Spinal cord (tissue), 9 donors: ENCODE measurements at regions not wholly inside any gene's neighbourhood (a gene's known extent, or its start where the extent isn't known, plus 50 kb on each side); places are given as distances from the start of the nearest gene placed in this dataset.

Source experiments
- DNase-seq, 6 donors: peaks; one replicate each; pipeline versions ENCODE4 v3.0.0 to v3.0.0-alpha.2; 2013 to 2015; ENCODE audit warnings: low spot score in 6 of 6, low read depth in 4 of 6
- H3K27ac ChIP-seq: one replicate; pipeline ENCODE4 v1.5.1; 2013; ENCODE audit warnings: low read depth, low read length, control low read depth
- H3K27me3 ChIP-seq: one replicate; pipeline ENCODE4 v1.6.1; 2013; ENCODE audit warnings: low read length; ENCODE audit not compliant: control insufficient read depth, insufficient read depth
- H3K36me3 ChIP-seq: one replicate; pipeline ENCODE4 v1.6.1; 2013; ENCODE audit warnings: low read length; ENCODE audit not compliant: control insufficient read depth, insufficient read depth
- H3K4me1 ChIP-seq: one replicate; pipeline ENCODE4 v1.6.1; 2013; ENCODE audit warnings: low read length; ENCODE audit not compliant: control insufficient read depth, insufficient read depth
- H3K4me3 ChIP-seq: one replicate; pipeline ENCODE4 v1.5.1; 2013; ENCODE audit warnings: low read depth, low read length, control low read depth
- H3K9me3 ChIP-seq: one replicate; pipeline ENCODE4 v1.6.1; 2013; ENCODE audit warnings: low read length; ENCODE audit not compliant: control insufficient read depth, insufficient read depth
- WGBS: methylation state at CpG from one replicate; pipeline ENCODE4 v1.1.5; 2013; ENCODE audit warnings: missing lambda C conversion rate; ENCODE audit not compliant: insufficient coverage; 5-methylcytosine and 5-hydroxymethylcytosine counted together
- donor health status: healthy.

GRCh38 chr5:116658830-116659229 lies 84.2 kb upstream of the SEMA6A start:
- H3K4me1 ChIP-seq = no peaks in the 10 kb centered on the region
- WGBS = no CpG with 5 or more reads among the region's 1 CpG
- DNase-seq = no peak
- no peaks in the 10 kb centered on the region for H3K27me3 ChIP-seq
- no peak overlapping the region for H3K4me3 ChIP-seq
- no peak overlapping the region for H3K27ac ChIP-seq
- H3K36me3 ChIP-seq = no peaks in the 10 kb centered on the region
- peaks cover 4% of the 10 kb centered on the region for H3K9me3 ChIP-seq

DNA sequence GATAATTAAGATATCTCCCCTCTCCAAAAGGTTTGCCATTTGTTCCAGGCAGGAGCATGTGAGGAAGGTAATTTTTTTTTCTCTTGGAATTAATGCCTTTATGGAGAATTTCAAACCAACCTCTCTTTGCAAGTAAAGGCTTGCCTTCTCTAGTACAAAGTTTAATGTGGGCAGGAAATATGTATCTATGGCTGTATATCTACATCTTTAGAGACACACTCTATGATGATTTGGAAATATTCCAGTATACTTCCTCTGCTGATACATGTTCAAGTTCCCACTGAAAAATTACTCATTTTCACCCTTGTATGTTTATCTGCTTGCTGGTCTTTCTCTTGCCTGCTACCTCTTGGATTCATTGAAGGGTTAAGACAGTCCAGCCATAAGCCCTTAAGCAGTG lies 83.5 kb upstream of the SEMA6A start:
- DNase-seq = no peak
- H3K9me3 ChIP-seq = peaks cover 4% of the 10 kb centered on the region
- H3K27me3 ChIP-seq = no peaks in the 10 kb centered on the region
- no peak overlapping the region for H3K4me3 ChIP-seq
- no peaks in the 10 kb centered on the region for H3K36me3 ChIP-seq
- H3K27ac ChIP-seq = no peak overlapping the region
- H3K4me1 ChIP-seq = no peaks in the 10 kb centered on the region

DNA sequence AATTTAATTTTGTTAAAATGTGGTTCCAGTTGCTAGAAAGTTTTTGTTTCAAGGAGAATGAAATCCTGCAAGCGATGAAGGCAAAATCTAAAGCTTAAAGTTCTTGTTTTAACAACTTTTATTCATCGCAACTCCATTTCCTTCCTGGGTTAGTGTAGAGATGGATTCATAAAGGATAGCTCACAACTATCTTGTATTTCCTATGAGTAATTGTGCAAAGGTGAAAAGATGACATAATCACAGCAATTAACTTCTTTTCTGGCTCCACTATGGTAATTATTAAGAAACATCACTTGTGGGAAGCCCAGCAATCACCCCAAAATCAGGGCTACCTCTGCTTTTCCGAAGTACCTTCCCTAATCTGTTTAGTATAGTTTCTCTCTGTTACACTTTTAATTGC lies 80.8 kb upstream of the SEMA6A start:
- peak in 1 of 6 donors; percentile 9 for DNase-seq
- no peak overlapping the region for H3K27ac ChIP-seq
- H3K4me3 ChIP-seq = no peak overlapping the region
- H3K4me1 ChIP-seq = peaks cover 6% of the 10 kb centered on the region
- H3K9me3 ChIP-seq = no peaks in the 10 kb centered on the region
- WGBS = no CpG with 5 or more reads among the region's 3 CpGs
- H3K27me3 ChIP-seq = no peaks in the 10 kb centered on the region
- H3K36me3 ChIP-seq = no peaks in the 10 kb centered on the region

- peak in 1 of 6 donors; percentile 76 for DNase-seq
- H3K36me3 ChIP-seq = no peaks in the 10 kb centered on the region
- H3K4me1 ChIP-seq = peaks cover 6% of the 10 kb centered on the region
- H3K27me3 ChIP-seq = no peaks in the 10 kb centered on the region
- no peaks in the 10 kb centered on the region for H3K9me3 ChIP-seq
- no peak overlapping the region for H3K4me3 ChIP-seq
- WGBS = no CpG with 5 or more reads among the region's 3 CpGs
- no peak overlapping the region for H3K27ac ChIP-seq
Observed at GRCh38 chr5:116654925-116655324, 80.3 kb upstream of the SEMA6A start.

GRCh38 chr5:116652903-116653302 lies 78.3 kb upstream of the SEMA6A start:
- Histone ChIP-seq H3K9me3 (no peaks in the 10 kb centered on the region), H3K27ac (peak overlapping the region; percentile 84), H3K36me3 (no peaks in the 10 kb centered on the region), H3K27me3 (no peaks in the 10 kb centered on the region), H3K4me3 (no peak overlapping the region), H3K4me1 (peaks cover 6% of the 10 kb centered on the region)
- DNase-seq = peak in 2 of 6 donors; percentile 31 to 57
- WGBS = 20% methylated on average over 1 of the region's 3 CpGs

DNA sequence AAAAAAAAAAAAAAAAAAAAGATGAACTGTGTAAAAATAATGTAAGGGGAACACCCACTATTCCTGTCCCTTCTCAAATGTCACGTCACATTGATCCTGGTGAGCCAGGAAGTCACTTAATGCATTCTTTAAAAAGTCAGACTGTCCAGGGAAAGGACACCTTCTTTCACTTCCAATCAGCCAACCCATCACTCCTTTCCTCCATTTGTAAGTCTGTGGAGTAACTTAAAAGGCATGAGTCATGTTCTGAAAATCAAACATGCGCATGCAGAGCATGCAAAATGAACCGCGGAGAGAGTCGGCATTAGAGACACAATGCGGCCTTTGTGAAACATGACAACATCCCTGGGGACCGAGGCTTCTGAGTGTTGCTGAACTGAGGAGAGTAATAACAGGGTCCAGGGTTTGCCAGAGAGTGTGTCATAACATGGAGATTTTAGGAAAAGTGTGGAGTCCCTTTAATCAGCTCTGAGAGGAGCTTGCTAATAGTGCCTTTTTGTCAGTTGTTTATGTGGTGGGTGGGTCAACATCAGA lies 77.6 kb upstream of the SEMA6A start:
- peak overlapping the region; percentile 84 for H3K27ac ChIP-seq
- WGBS = 13% methylated on average over 6 of the region's 7 CpGs
- no peaks in the 10 kb centered on the region for H3K27me3 ChIP-seq
- peaks cover 6% of the 10 kb centered on the region for H3K4me1 ChIP-seq
- H3K4me3 ChIP-seq = no peak overlapping the region
- H3K36me3 ChIP-seq = no peaks in the 10 kb centered on the region
- DNase-seq = peak; percentile 38 to 92 (median 62)
- H3K9me3 ChIP-seq = no peaks in the 10 kb centered on the region

- no peaks in the 10 kb centered on the region for H3K27me3 ChIP-seq
- no peaks in the 10 kb centered on the region for H3K36me3 ChIP-seq
- peaks cover 6% of the 10 kb centered on the region for H3K4me1 ChIP-seq
- peak overlapping the region; percentile 84 for H3K27ac ChIP-seq
- H3K9me3 ChIP-seq = no peaks in the 10 kb centered on the region
- no peak overlapping the region for H3K4me3 ChIP-seq
- WGBS = 20% methylated on average over 1 of the region's 3 CpGs
- DNase-seq = no peak
Observed at GRCh38 chr5:116651653-116652052, 77.0 kb upstream of the SEMA6A start.

DNA sequence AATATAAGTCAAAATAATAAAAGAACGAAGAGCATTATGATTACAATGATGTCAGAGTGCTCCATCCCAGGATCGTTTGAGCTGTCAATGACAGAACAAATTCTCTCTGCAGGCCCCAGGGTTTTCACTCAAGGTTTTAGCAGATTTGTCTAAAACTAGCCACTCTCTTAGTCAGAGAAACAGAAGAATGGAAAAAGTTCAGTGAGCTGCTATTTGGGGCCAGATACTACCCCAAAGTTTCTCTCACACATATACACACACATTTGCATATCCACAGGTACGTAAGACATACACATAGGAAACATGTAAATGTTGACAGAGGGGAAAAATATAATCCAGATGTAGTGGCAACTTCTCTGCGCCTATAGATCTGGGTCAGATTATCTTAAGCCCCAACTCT lies 76.3 kb upstream of the SEMA6A start:
- no peaks in the 10 kb centered on the region for H3K27me3 ChIP-seq
- H3K4me1 ChIP-seq = peaks cover 6% of the 10 kb centered on the region
- H3K27ac ChIP-seq = no peak overlapping the region
- WGBS = no CpG with 5 or more reads among the region's 4 CpGs
- no peak for DNase-seq
- no peaks in the 10 kb centered on the region for H3K36me3 ChIP-seq
- no peak overlapping the region for H3K4me3 ChIP-seq
- H3K9me3 ChIP-seq = no peaks in the 10 kb centered on the region

DNA sequence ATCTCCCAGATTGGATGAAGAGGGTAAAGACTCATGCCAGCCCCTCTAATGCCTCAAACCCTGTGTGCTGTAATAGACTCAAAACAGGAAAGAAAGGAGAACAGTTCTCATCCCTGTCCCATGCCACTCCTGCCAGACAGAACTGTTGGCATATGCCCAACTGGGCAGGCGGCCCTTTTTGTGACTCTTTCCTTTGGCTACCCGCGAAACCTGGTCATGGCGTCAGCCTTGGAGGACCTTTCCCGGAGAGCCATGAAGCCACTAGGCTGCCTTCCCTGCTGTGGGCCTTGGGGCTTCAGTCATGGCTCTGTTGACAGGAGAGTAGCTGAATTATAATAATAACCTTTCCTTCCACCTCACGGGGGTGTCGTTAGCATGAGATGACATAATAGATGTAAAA lies 75.9 kb upstream of the SEMA6A start:
- Histone ChIP-seq H3K9me3 (no peaks in the 10 kb centered on the region), H3K27me3 (no peaks in the 10 kb centered on the region), H3K27ac (no peak overlapping the region), H3K4me1 (peaks cover 6% of the 10 kb centered on the region), H3K36me3 (no peaks in the 10 kb centered on the region), H3K4me3 (no peak overlapping the region)
- 48% methylated on average over 3 of the region's 7 CpGs for WGBS
- peak in 2 of 6 donors; percentile 31 to 69 for DNase-seq

DNA sequence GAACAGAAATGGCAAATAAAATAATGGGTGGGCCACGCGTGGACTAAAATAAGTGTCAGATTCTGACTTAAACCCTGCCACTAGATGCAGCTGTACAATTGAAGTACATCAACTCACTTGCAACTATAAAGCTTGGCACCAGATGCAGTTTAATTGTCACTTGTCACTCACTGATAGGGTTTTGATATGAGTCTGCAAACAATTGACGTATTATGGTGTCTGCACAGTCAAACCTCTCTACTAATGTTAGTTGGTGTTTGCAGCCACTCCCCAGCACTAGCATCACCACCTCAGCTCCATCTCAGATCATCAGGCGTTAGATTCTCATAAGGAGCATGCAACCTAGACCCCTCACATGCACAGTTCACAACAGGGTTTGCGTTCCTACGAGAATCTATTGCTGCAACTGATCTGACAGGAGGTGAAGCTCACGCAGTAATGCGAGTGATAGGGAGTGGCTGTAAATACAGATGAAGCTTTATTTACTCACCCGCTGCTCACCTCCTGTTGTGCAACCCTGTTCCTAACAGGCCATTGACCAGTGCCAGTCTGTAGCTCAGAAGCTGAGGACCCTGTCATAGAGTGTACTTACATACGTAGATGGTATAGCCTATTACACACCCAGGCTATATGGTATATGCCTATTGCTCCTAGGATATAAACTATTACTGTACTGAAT lies 72.1 kb upstream of the SEMA6A start:
- no peak for DNase-seq
- H3K4me1 ChIP-seq = peaks cover 6% of the 10 kb centered on the region
- H3K9me3 ChIP-seq = no peaks in the 10 kb centered on the region
- H3K27ac ChIP-seq = no peak overlapping the region
- H3K36me3 ChIP-seq = no peaks in the 10 kb centered on the region
- H3K4me3 ChIP-seq = no peak overlapping the region
- WGBS = 87% methylated on average over 5 of the region's 10 CpGs
- H3K27me3 ChIP-seq = no peaks in the 10 kb centered on the region
